ENCODE measurements at regions not wholly inside any gene's neighbourhood (a gene's known extent, or its start where the extent isn't known, plus 50 kb on each side); places are given as distances from the start of the nearest gene placed in this dataset.

DNA sequence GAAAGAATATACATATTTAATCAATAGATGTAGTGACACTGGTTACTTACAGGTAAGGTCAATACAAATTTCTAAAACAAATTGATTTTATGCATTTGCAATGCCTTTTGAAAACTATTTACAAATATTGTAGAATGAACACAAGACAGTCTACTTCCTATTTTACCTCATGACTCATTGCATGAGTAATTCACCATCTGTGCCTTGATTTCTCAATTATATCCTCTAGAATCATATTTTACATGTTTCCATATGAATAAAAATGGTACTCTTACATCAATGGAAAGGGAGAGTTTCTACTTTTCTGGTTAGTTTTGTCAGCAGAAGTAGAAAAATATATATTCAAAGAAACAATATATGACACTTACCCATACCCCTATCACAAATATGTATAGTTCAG lies 203.8 kb upstream of the CDH7 start:
- TF ChIP-seq, protein P1, sequence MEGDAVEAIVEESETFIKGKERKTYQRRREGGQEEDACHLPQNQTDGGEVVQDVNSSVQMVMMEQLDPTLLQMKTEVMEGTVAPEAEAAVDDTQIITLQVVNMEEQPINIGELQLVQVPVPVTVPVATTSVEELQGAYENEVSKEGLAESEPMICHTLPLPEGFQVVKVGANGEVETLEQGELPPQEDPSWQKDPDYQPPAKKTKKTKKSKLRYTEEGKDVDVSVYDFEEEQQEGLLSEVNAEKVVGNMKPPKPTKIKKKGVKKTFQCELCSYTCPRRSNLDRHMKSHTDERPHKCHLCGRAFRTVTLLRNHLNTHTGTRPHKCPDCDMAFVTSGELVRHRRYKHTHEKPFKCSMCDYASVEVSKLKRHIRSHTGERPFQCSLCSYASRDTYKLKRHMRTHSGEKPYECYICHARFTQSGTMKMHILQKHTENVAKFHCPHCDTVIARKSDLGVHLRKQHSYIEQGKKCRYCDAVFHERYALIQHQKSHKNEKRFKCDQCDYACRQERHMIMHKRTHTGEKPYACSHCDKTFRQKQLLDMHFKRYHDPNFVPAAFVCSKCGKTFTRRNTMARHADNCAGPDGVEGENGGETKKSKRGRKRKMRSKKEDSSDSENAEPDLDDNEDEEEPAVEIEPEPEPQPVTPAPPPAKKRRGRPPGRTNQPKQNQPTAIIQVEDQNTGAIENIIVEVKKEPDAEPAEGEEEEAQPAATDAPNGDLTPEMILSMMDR (IDR thresholded peaks at IDR 0.05): no peak
- TF ChIP-seq POLR2A (IDR thresholded peaks at IDR 0.05) (no peak), POLR2AphosphoS5 (IDR thresholded peaks at IDR 0.05) (no peak)
